RCC 7860 (cell line): ENCODE measurements at regions not wholly inside any gene's neighbourhood (a gene's known extent, or its start where the extent isn't known, plus 50 kb on each side); places are given as distances from the start of the nearest gene placed in this dataset.
"Not testable (repeated sequence)": the region's sequence is repeated elsewhere in the genome, so short reads cannot be mapped to it uniquely, and the experiment has no call there.

ENCODE experiments used
- DNase-seq: peaks from one replicate; pipeline ENCODE4 v3.0.0-alpha.2; 2015; ENCODE audit warnings: low spot score
- FAIRE-seq: peaks from 2 replicates; lab custom pipeline; 2012; peaks lifted over from hg19 to GRCh38; lab: Jason Lieb, UNC

- FAIRE-seq (no peak), DNase-seq (no peak)
These were observed 330.1 kb upstream of the PHF14 start for GRCh38 chr7:10643545-10643944.

GRCh38 chr7:10644849-10645248 is 328.8 kb upstream of the PHF14 start:
- FAIRE-seq: no peak
- DNase-seq: no peak

- FAIRE-seq (no peak), DNase-seq (no peak)
These were observed 327.5 kb upstream of the PHF14 start for GRCh38 chr7:10646194-10646593.

GRCh38 chr7:10648289-10648688 is 325.4 kb upstream of the PHF14 start:
- DNase-seq: no peak
- no peak for FAIRE-seq

DNA sequence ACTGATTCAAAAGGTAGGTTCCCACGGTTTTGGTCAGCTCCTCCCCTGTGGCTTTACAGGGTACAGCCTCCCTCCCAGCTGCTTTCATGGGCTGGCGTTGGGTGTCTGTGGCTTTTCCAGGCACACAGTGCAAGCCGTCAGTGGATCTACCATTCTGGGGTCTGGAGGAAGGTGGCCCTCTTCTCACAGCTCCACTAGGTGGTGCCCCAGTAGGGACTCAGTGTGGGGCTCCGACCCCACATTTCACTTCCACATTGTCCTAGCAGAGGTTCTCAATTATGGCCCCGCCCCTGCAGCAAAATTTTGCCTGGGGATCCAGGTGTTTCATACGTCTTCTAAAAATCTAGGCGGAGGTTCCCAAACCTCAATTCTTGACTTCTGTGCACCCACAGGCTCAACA is 324.6 kb upstream of the PHF14 start:
- not testable (repeated sequence) for FAIRE-seq, DNase-seq

GRCh38 chr7:10655031-10655430 is 318.6 kb upstream of the PHF14 start:
- DNase-seq: no peak
- no peak for FAIRE-seq

DNA sequence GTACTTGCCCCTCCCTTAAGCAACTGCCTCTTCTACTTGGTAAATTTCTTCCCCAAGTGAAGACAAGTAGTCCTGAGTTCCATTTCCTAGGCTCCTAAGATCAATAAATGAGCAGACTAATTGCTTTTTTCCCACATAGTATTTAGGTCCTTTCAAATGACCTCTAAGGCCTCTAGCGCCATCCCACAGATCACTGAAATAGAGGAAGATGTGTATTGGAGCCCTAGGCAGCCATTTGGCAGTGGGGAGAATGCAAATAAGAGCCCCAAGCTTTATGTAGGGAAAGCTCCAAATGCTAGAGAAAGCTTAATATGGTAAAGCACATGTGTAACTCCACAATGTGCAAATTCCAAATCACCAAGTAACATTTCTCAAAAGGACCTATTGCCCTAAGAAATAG is 316.5 kb upstream of the PHF14 start:
- FAIRE-seq: no peak

GRCh38 chr7:10657837-10658236 is 315.8 kb upstream of the PHF14 start:
- FAIRE-seq: no peak

More for the DNA sequence above, 316.5 kb upstream of the PHF14 start:
- DNase-seq: no peak

GRCh38 chr7:10662491-10662890 is 311.2 kb upstream of the PHF14 start:
- no peak for FAIRE-seq
- DNase-seq: no peak

More at GRCh38 chr7:10657837-10658236, 315.8 kb upstream of the PHF14 start:
- no peak for DNase-seq

DNA sequence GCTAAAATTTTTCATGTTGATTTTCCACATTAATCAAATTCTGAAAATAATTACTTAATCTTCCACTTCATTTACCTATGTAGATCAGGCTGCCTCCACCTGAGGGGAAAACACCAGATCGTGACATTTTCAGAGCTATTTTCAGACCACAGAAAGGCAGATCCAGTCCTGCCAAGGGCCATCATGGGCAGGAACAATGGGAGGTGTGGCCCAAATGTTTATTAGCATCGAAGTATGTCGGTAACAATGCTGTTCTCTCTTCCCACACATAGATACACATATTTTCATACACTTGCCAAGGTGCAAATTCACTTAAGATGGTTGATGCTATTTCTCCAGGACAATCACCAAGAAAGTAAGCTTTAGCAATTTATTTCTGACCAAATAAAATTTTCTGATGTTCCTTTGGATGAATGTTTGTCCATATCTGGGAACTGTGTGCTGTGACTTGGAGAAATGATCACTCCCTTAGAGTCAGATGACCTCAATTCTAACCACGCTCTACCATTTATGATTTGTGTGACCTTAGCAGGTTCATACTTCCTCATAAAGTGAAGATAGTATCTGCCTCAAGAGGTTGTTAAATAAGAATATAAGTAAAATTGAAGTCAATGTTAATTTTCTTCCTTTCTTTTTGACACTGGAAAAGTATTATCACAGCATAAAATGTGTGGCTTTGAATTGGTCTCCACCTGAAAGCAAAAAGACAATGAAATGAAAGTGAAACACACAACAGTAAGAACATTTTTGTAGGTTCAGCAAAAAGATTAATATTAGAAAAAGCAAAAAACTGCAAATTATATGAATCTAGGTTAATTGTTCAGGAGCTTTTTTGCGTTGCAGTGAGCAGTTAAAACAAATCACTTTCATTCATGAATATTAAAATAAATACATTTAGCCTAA is 310.4 kb upstream of the PHF14 start:
- no peak for DNase-seq
- FAIRE-seq: no peak

DNA sequence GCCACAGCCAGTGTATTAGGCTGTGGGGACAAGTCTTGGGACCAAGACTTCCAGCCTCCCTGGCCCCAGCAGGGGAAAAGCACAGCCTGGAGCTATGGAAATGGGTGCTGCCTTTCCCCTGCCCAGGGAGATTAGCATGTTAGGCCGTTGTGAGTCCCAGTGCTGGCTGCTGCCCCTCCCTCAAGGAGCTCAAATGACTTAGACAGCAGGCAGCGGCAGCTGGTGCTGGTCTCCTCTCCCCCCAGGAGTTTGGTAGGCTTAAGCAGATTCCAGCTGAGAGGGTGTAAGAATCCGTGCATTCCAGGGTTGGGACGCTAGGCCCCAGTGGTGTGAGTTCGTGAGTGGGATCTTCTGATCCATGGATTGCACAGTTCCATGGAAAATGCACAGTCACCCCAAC is 301.5 kb upstream of the PHF14 start:
- no peak for DNase-seq
- no peak for FAIRE-seq

GRCh38 chr7:10677211-10677610 is 296.5 kb upstream of the PHF14 start:
- DNase-seq (no peak), FAIRE-seq (no peak)

GRCh38 chr7:10677668-10678232 is 295.9 kb upstream of the PHF14 start:
- DNase-seq (no peak), FAIRE-seq (no peak)

DNA sequence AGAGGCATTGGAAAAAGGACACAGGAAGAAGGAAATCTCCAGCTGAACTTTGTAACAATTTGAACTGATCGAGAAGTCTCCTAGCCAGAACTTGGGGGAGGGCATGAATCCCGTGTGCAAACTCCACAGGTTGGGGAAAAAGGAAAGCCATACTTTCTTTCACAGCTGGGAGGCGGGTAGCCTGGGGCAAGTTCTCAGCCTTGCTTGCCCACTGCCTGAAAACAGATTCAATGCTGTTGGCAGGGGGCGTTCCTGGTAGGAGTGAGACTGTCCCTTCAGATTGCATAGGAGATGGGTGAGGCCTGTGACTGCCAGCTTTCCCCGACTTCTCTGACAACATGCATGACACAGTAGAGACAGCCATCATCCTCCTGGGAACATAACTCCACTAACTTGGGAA is 289.1 kb upstream of the PHF14 start:
- no peak for FAIRE-seq
- no peak for DNase-seq

GRCh38 chr7:10685040-10685439 is 288.6 kb upstream of the PHF14 start:
- FAIRE-seq (no peak), DNase-seq (no peak)

- DNase-seq (no peak), FAIRE-seq (no peak)
These were observed 285.1 kb upstream of the PHF14 start for GRCh38 chr7:10688544-10688943.

DNA sequence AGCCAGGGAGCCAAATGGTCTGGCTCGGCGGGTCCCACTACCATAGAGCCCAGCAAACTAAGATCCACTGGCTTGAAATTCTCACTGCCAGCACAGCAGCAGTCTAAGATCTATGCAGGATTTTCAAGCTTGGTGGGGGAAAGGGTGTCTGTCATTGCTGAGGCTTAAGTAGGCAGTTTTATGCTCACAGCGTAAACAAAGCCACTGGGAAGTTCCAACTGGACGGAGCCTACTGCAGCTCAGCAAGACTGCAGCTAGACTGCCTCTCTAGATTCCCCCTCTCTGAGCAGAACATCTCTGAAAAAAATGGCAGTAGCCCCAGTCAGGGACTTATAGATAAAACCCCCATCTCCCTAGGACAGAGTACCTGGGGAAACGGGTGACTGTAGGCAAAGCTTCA is 277.6 kb upstream of the PHF14 start:
- FAIRE-seq (no peak), DNase-seq (no peak)

DNA sequence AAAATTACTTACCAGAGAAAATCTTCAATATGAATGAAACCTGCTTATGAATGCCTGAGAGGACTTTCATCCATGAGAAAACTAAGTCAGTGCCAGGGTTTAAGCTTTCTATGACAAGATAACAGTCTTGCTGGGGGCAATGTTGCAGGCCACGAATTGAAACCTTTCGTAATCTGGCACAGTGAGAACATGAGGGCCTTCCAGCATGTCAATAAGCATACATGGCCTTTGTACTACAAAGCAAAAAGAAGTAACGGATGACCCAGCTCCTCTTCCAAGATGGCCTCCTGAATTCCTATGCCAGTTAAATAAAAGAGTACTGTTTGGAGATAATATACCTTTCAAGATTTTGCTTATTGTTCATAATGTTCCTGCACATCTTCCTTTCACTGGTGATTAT is 270.6 kb upstream of the PHF14 start:
- DNase-seq (no peak), FAIRE-seq (no peak)

GRCh38 chr7:10703981-10704380 is 269.7 kb upstream of the PHF14 start:
- FAIRE-seq: no peak

GRCh38 chr7:10704653-10705052 is 269.0 kb upstream of the PHF14 start:
- FAIRE-seq: no peak
- DNase-seq: no peak

More at GRCh38 chr7:10703981-10704380, 269.7 kb upstream of the PHF14 start:
- DNase-seq: no peak

- FAIRE-seq (no peak), DNase-seq (no peak)
These were observed 266.7 kb upstream of the PHF14 start for GRCh38 chr7:10706875-10707493.

- FAIRE-seq (no peak), DNase-seq (no peak)
These were observed 266.2 kb upstream of the PHF14 start for GRCh38 chr7:10707519-10707918.
